ENCODE measurements at regions not wholly inside any gene's neighbourhood (a gene's known extent, or its start where the extent isn't known, plus 50 kb on each side); places are given as distances from the start of the nearest gene placed in this dataset.

DNA sequence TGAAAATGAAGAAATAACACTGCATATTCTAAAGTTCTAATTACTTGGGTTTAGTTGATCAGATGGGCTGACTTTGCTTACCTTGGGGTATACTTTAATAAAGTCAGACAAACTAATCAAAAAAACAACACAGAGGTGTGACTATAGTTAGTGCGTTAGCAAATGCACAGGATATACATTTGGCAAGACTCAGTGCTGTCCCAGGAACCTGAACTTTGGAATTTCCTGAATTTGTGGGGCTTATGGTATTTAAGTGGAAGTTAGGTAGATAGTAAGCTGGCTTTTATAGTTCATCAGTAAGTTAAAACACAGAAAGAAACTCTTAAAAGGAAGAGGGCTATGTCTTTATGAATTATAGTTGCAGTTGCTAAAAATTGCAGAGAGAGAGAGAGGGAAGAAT is 302.6 kb upstream of the DDI1 start:
- H3K9ac ChIP-seq (ENCODE audit: insufficient read depth, low read length): no peak overlapping the region
- no peaks in the 10 kb centered on the region for H3K9me3 ChIP-seq (ENCODE audit: control insufficient read depth, insufficient read depth, low read depth, low read length)
- no peak overlapping the region for H2AFZ ChIP-seq (ENCODE audit: low read length)
- no peak overlapping the region for H3K27ac ChIP-seq (ENCODE audit: insufficient read depth, low read length)
- DNase-seq (ENCODE audit: low read depth in 2 of 2): no peak
- TF ChIP-seq CTCF (conservative IDR thresholded peaks at IDR 0.05 in 1 of 2, IDR thresholded peaks at IDR 0.05 in 1 of 2; ENCODE audit: low read depth in 1 of 2, low read length in 2 of 2) (no peak), EZH2 (IDR thresholded peaks at IDR 0.05; ENCODE audit: low read length, missing control alignments) (no peak)
- H3K4me2 ChIP-seq (ENCODE audit: extremely low read depth, insufficient read depth, low read length): no peak overlapping the region
- H3K36me3 ChIP-seq (ENCODE audit: control insufficient read depth, insufficient read depth, low read length): no peaks in the 10 kb centered on the region
- no peaks in the 10 kb centered on the region for H3K79me2 ChIP-seq (ENCODE audit: control insufficient read depth, insufficient read depth, low read length)
- no peaks in the 10 kb centered on the region for H4K20me1 ChIP-seq (ENCODE audit: control insufficient read depth, extremely low read depth, insufficient read depth, low read length)
- no peaks in the 10 kb centered on the region for H3K4me1 ChIP-seq (ENCODE audit: control insufficient read depth, extremely low read depth, insufficient read depth, low read length)
- no peaks in the 10 kb centered on the region for H3K27me3 ChIP-seq (ENCODE audit: control insufficient read depth, insufficient read depth, low read length)
- no peak overlapping the region for H3K4me3 ChIP-seq (replicated peaks in 1 of 4; ENCODE audit: control extremely low read depth in 1 of 4, insufficient read depth in 1 of 4, low read depth in 3 of 4, low read length in 4 of 4)

- DNase-seq (ENCODE audit: low read depth in 2 of 2): peak in 1 of 2 donors; percentile 50
- no peak overlapping the region for H3K9ac ChIP-seq (ENCODE audit: insufficient read depth, low read length)
- H3K79me2 ChIP-seq (ENCODE audit: control insufficient read depth, insufficient read depth, low read length): no peaks in the 10 kb centered on the region
Measured at GRCh38 chr11:103735497-103736032, 300.9 kb upstream of the DDI1 start.

DNA sequence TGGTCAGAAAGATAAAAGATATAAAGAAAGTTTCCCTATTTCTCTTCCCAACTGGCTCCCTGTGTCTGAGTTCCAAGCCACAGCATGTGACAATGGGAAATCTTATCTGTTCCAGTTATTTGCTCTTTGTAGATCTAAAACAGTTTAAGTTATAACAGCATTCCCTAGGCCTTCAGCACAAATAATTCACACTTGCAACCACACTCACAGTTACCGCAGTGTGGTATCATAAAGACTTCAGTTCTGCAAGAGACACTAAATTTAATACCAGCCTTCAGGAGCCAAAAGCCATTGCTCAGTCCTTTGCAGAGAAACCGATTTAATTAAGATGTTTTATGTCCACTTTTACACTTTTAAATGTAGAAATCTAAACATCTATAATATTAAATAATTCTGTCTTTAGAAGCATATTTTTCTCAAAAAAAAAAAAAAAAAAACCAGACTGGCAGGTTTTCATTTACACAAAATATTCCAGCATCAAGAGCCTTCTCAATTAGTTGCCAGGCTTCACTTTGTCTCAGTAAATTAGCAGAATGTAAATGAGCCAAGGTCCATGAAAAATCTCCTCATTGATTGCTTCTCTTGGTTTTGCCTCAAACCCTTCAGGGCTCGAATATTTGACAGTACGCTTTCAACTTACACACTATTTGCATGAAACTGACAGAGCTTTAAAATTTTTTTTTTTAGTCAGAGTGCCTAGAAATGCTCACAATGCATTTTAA is 300.0 kb upstream of the DDI1 start:
- no peak for TF ChIP-seq CTCF (conservative IDR thresholded peaks at IDR 0.05 in 1 of 2, IDR thresholded peaks at IDR 0.05 in 1 of 2; ENCODE audit: low read depth in 1 of 2, low read length in 2 of 2)
- no peak for TF ChIP-seq EZH2 (IDR thresholded peaks at IDR 0.05; ENCODE audit: low read length, missing control alignments)
- DNase-seq (ENCODE audit: low read depth in 2 of 2): no peak
- Histone ChIP-seq H3K4me2 (ENCODE audit: extremely low read depth, insufficient read depth, low read length) (no peak overlapping the region), H3K9me3 (ENCODE audit: control insufficient read depth, insufficient read depth, low read depth, low read length) (no peaks in the 10 kb centered on the region), H3K27me3 (ENCODE audit: control insufficient read depth, insufficient read depth, low read length) (no peaks in the 10 kb centered on the region), H3K27ac (ENCODE audit: insufficient read depth, low read length) (no peak overlapping the region), H3K79me2 (ENCODE audit: control insufficient read depth, insufficient read depth, low read length) (no peaks in the 10 kb centered on the region), H2AFZ (ENCODE audit: low read length) (no peak overlapping the region), H3K9ac (ENCODE audit: insufficient read depth, low read length) (no peak overlapping the region), H3K4me1 (ENCODE audit: control insufficient read depth, extremely low read depth, insufficient read depth, low read length) (no peaks in the 10 kb centered on the region), H3K36me3 (ENCODE audit: control insufficient read depth, insufficient read depth, low read length) (no peaks in the 10 kb centered on the region), H3K4me3 (replicated peaks in 1 of 4; ENCODE audit: control extremely low read depth in 1 of 4, insufficient read depth in 1 of 4, low read depth in 3 of 4, low read length in 4 of 4) (no peak overlapping the region), H4K20me1 (ENCODE audit: control insufficient read depth, extremely low read depth, insufficient read depth, low read length) (no peaks in the 10 kb centered on the region)

More at GRCh38 chr11:103735497-103736032, 300.9 kb upstream of the DDI1 start:
- Histone ChIP-seq H3K4me3 (replicated peaks in 1 of 4; ENCODE audit: control extremely low read depth in 1 of 4, insufficient read depth in 1 of 4, low read depth in 3 of 4, low read length in 4 of 4) (no peak overlapping the region), H3K9me3 (ENCODE audit: control insufficient read depth, insufficient read depth, low read depth, low read length) (no peaks in the 10 kb centered on the region), H3K27ac (ENCODE audit: insufficient read depth, low read length) (no peak overlapping the region), H3K27me3 (ENCODE audit: control insufficient read depth, insufficient read depth, low read length) (no peaks in the 10 kb centered on the region), H4K20me1 (ENCODE audit: control insufficient read depth, extremely low read depth, insufficient read depth, low read length) (no peaks in the 10 kb centered on the region), H3K4me2 (ENCODE audit: extremely low read depth, insufficient read depth, low read length) (no peak overlapping the region), H3K36me3 (ENCODE audit: control insufficient read depth, insufficient read depth, low read length) (no peaks in the 10 kb centered on the region), H3K4me1 (ENCODE audit: control insufficient read depth, extremely low read depth, insufficient read depth, low read length) (no peaks in the 10 kb centered on the region), H2AFZ (ENCODE audit: low read length) (no peak overlapping the region)
- TF ChIP-seq CTCF (conservative IDR thresholded peaks at IDR 0.05 in 1 of 2, IDR thresholded peaks at IDR 0.05 in 1 of 2; ENCODE audit: low read depth in 1 of 2, low read length in 2 of 2) (no peak), EZH2 (IDR thresholded peaks at IDR 0.05; ENCODE audit: low read length, missing control alignments) (no peak)
